B cell (primary cell): ENCODE measurements at regions not wholly inside any gene's neighbourhood (a gene's known extent, or its start where the extent isn't known, plus 50 kb on each side); places are given as distances from the start of the nearest gene placed in this dataset.

Source experiments
- ATAC-seq: fragments of 200-7000 bp; cut with Tn5 transposase; one replicate; pipeline ENCODE4 v1.10.0; 2021; ENCODE audit warnings: low read depth, mild to moderate bottlenecking, moderate number of reproducible peaks, moderate library complexity
- CTCF ChIA-PET: fragments of 350-600 bp; sonication (Branson Sonifier 250); formaldehyde crosslinking; loops from one replicate; lab custom pipeline; 2021; ENCODE audit warnings: antibody characterized with exemption, inconsistent platforms; lab: Charles Lee
- POLR2A ChIA-PET: fragments of 350-600 bp; sonication (Branson Sonifier 250); formaldehyde crosslinking; loops from one replicate; lab custom pipeline; 2021; ENCODE audit warnings: antibody characterized with exemption; lab: Charles Lee
- DNase-seq: peaks from one replicate; pipeline ENCODE4 v3.0.0; 2013
- H2AFZ ChIP-seq: 2 replicates; pipeline ENCODE4 v1.6.1; 2012; ENCODE audit warnings: mild to moderate bottlenecking, low read depth, low read length; ENCODE audit not compliant: insufficient read depth, poor library complexity, severe bottlenecking
- H3K27ac ChIP-seq, 2 donors: 1 replicate in 1 of 2; 2 replicates in 1 of 2; pipeline ENCODE4 v1.5.1; 2012 to 2013; ENCODE audit warnings: low read length in 2 of 2, mild to moderate bottlenecking in 2 of 2, moderate library complexity in 1 of 2
- H3K27me3 ChIP-seq, 4 experiments: fragments of 200-600 bp in 1 of 4; sonication (generic) in 1 of 4; replicated peaks in 1 of 4; 1 replicate in 2 of 4; 2 replicates in 2 of 4; pipeline versions ENCODE4 v1.6.1 to v1.7.0; 2013 to 2016; ENCODE audit warnings: low read length in 3 of 4, mild to moderate bottlenecking in 2 of 4, mixed read lengths in 1 of 4, moderate library complexity in 1 of 4; ENCODE audit not compliant: insufficient read depth in 4 of 4, control insufficient read depth in 3 of 4; ENCODE audit errors: control extremely low read depth in 1 of 4
- H3K36me3 ChIP-seq, 2 experiments: replicated peaks in 1 of 2; 1 replicate in 1 of 2; 2 replicates in 1 of 2; pipeline versions ENCODE4 v1.6.1 to v1.7.1; 2013; ENCODE audit warnings: low read length in 1 of 2; ENCODE audit not compliant: insufficient read depth in 2 of 2, control insufficient read depth in 1 of 2; ENCODE audit errors: control extremely low read depth in 1 of 2, extremely low read depth in 1 of 2
- H3K4me1 ChIP-seq, 2 donors: fragments of 200-600 bp in 1 of 2; sonication (generic) in 1 of 2; 1 replicate in 1 of 2; 2 replicates in 1 of 2; pipeline versions ENCODE4 v1.5.1 to v1.6.1; 2013 to 2017; ENCODE audit warnings: low read length in 2 of 2; ENCODE audit not compliant: control insufficient read depth in 2 of 2, insufficient read depth in 2 of 2
- H3K4me2 ChIP-seq: replicated peaks from 2 replicates; pipeline ENCODE3; 2012; ENCODE audit warnings: mild to moderate bottlenecking, low read depth, low read length; ENCODE audit not compliant: poor library complexity, severe bottlenecking
- H3K4me3 ChIP-seq, 5 experiments: fragments of 200-600 bp in 1 of 5; sonication (generic) in 1 of 5; 1 replicate in 3 of 5; 2 replicates in 2 of 5; pipeline versions ENCODE4 v1.5.1 to v1.7.0; 2011 to 2016; ENCODE audit warnings: low read length in 4 of 5, mild to moderate bottlenecking in 4 of 5, low read depth in 2 of 5, control low read depth in 1 of 5, moderate library complexity in 1 of 5; ENCODE audit not compliant: insufficient read depth in 1 of 5; ENCODE audit errors: control extremely low read depth in 1 of 5, extremely low read depth in 1 of 5
- H3K79me2 ChIP-seq: fragments of 200-600 bp; sonication (generic); one replicate; pipeline ENCODE4 v1.6.0; 2016; ENCODE audit warnings: low read length; ENCODE audit not compliant: control insufficient read depth, insufficient read depth
- H3K9ac ChIP-seq: fragments of 200-600 bp; sonication (generic); 2 replicates; pipeline ENCODE4 v1.6.1; 2017; ENCODE audit warnings: mild to moderate bottlenecking, low read length, moderate library complexity
- H3K9me3 ChIP-seq, 3 donors: one replicate each; pipeline versions ENCODE4 v1.6.1 to v1.7.1; 2013; ENCODE audit warnings: low read length in 2 of 3; ENCODE audit not compliant: control insufficient read depth in 2 of 3, insufficient read depth in 1 of 3; ENCODE audit errors: control extremely low read depth in 1 of 3
- H4K20me1 ChIP-seq: 2 replicates; pipeline ENCODE4 v1.6.0; 2012; ENCODE audit warnings: mild to moderate bottlenecking, low read length; ENCODE audit not compliant: insufficient read depth, control insufficient read depth, poor library complexity, severe bottlenecking
- H3K27ac Mint-ChIP-seq: one replicate; pipeline ENCODE4 v1.8.0; 2021; ENCODE audit warnings: mixed read lengths
- H3K27me3 Mint-ChIP-seq: one replicate; pipeline ENCODE4 v1.8.0; 2021; ENCODE audit warnings: mixed read lengths
- H3K4me1 Mint-ChIP-seq: one replicate; pipeline ENCODE4 v1.8.0; 2021; ENCODE audit warnings: mixed read lengths
- H3K4me3 Mint-ChIP-seq: one replicate; pipeline ENCODE4 v1.8.0; 2021; ENCODE audit warnings: mixed read lengths
- H3K9me3 Mint-ChIP-seq: one replicate; pipeline ENCODE4 v1.8.0; 2022; ENCODE audit warnings: mixed read lengths; ENCODE audit not compliant: insufficient read depth
- EZH2 ChIP-seq: IDR thresholded peaks from 2 replicates; pipeline ENCODE4 v1.6.1; 2012; ENCODE audit warnings: borderline replicate concordance, low read depth, mild to moderate bottlenecking, moderate library complexity, low read length; ENCODE audit not compliant: insufficient read depth, poor library complexity, severe bottlenecking
- WGBS: methylation state at CpG from one replicate; pipeline ENCODE4 v1.1.5; 2013; ENCODE audit warnings: missing lambda C conversion rate; ENCODE audit not compliant: insufficient coverage; 5-methylcytosine and 5-hydroxymethylcytosine counted together
- intact Hi-C: fragments of 100-400 bp; cut with micrococcal nuclease; formaldehyde crosslinking; loops from one replicate; pipeline ENCODE4 v1.10.0; 2022
- TF ChIP-seq, protein P1 (sequence below): fragments of 200-600 bp; IDR thresholded peaks from one replicate; pipeline ENCODE4 v1.8.0; 2022; ENCODE audit warnings: antibody characterized with exemption, mild to moderate bottlenecking

DNA sequence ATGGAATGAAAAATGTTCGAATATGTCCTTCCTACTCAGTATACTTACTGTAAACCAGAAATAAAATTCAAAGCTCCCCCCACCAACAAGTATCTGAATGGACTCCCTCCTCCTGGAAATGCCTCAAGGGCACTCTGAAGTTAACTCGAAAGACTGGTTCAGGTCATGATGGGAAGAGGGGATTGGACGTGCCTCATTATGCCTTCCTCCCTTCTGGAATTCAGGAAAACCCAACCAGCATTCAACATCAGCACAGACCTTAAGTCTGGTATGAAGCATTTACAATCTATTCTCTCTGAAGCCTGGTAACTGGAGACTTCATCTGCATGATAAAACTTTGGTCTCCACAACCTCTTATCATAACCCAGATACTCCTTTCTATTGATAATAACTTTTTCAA lies 428.3 kb upstream of the RAG2 start:
- Histone ChIP-seq H4K20me1 (no peaks in the 10 kb centered on the region), H3K4me1 (no peaks in the 10 kb centered on the region), H3K9ac (no peak overlapping the region), H3K4me2 (no peak overlapping the region), H3K4me3 (no peak overlapping the region), H3K27me3 (no peaks in the 10 kb centered on the region), H3K27ac (no peak overlapping the region), H2AFZ (no peak overlapping the region), H3K79me2 (no peaks in the 10 kb centered on the region), H3K9me3 (no peaks in the 10 kb centered on the region), H3K36me3 (no peaks in the 10 kb centered on the region)
- WGBS = no CpG with 5 or more reads among the region's 3 CpGs
- DNase-seq (no peak), ATAC-seq (no peak)
- intact Hi-C loops = no loop called here
- Mint-ChIP-seq H3K27ac (no peak overlapping the region), H3K27me3 (no peaks in the 10 kb centered on the region), H3K4me1 (no peaks in the 10 kb centered on the region), H3K4me3 (no peak overlapping the region), H3K9me3 (peaks cover under 1% of the 10 kb centered on the region)
- TF ChIP-seq, protein P1, sequence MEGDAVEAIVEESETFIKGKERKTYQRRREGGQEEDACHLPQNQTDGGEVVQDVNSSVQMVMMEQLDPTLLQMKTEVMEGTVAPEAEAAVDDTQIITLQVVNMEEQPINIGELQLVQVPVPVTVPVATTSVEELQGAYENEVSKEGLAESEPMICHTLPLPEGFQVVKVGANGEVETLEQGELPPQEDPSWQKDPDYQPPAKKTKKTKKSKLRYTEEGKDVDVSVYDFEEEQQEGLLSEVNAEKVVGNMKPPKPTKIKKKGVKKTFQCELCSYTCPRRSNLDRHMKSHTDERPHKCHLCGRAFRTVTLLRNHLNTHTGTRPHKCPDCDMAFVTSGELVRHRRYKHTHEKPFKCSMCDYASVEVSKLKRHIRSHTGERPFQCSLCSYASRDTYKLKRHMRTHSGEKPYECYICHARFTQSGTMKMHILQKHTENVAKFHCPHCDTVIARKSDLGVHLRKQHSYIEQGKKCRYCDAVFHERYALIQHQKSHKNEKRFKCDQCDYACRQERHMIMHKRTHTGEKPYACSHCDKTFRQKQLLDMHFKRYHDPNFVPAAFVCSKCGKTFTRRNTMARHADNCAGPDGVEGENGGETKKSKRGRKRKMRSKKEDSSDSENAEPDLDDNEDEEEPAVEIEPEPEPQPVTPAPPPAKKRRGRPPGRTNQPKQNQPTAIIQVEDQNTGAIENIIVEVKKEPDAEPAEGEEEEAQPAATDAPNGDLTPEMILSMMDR = no peak
- no peak for TF ChIP-seq EZH2
- ChIA-PET POLR2A (no interaction called here), CTCF (no interaction called here)

DNA sequence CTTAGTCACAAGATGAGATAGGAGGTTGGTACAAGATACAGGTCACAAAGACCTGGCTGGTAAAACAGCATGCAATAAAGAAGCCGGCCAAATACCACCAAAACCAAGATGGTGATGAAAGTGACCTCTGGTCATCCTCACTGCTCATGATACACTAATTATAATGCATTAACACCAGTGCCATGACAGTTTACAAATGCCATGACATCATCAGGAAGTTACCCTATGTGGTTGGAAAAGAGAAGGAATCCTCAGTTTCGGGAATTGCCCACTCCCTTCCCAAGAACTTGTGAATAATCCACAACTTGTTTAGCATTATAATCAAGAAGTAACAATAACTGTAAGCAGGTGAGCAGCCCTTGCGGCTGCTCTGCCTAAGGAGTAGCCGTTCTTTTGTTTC lies 408.5 kb upstream of the RAG2 start:
- no peaks in the 10 kb centered on the region for H3K79me2 ChIP-seq
- intact Hi-C loops = no loop called here
- no peak overlapping the region for H3K9ac ChIP-seq
- CTCF ChIA-PET = no interaction called here
- H4K20me1 ChIP-seq = no peaks in the 10 kb centered on the region
- no peak overlapping the region for H3K27ac ChIP-seq
- no peak for TF ChIP-seq EZH2
- no peak overlapping the region for H3K4me2 ChIP-seq
- DNase-seq = no peak
- no peaks in the 10 kb centered on the region for H3K4me1 ChIP-seq
- H3K4me3 Mint-ChIP-seq = no peak overlapping the region
- no peak overlapping the region for H2AFZ ChIP-seq
- no peaks in the 10 kb centered on the region for H3K4me1 Mint-ChIP-seq
- WGBS = 100% methylated on average over 2 of the region's 4 CpGs
- no peaks in the 10 kb centered on the region for H3K9me3 ChIP-seq
- H3K4me3 ChIP-seq = no peak overlapping the region
- H3K36me3 ChIP-seq = no peaks in the 10 kb centered on the region
- no peaks in the 10 kb centered on the region for H3K9me3 Mint-ChIP-seq
- H3K27me3 ChIP-seq = no peaks in the 10 kb centered on the region
- H3K27me3 Mint-ChIP-seq = no peaks in the 10 kb centered on the region
- no peak overlapping the region for H3K27ac Mint-ChIP-seq
- no peak for ATAC-seq
- POLR2A ChIA-PET = no interaction called here
